NCI-H146 (cell line): ENCODE measurements at regions not wholly inside any gene's neighbourhood (a gene's known extent, or its start where the extent isn't known, plus 50 kb on each side); places are given as distances from the start of the nearest gene placed in this dataset.
A peak's percentile ranks its signal among the peaks of the same experiment; 100 is the strongest.
"Not testable (repeated sequence)": the region's sequence is repeated elsewhere in the genome, so short reads cannot be mapped to it uniquely, and the experiment has no call there.

Experiments
- DNase-seq: peaks from one replicate; lab custom pipeline; 2025; lab: John Stamatoyannopoulos, UW

GRCh38 chr3:126292318-126293070, 64.7 kb downstream of the KLF15 start:
- DNase-seq, result no peak

DNA sequence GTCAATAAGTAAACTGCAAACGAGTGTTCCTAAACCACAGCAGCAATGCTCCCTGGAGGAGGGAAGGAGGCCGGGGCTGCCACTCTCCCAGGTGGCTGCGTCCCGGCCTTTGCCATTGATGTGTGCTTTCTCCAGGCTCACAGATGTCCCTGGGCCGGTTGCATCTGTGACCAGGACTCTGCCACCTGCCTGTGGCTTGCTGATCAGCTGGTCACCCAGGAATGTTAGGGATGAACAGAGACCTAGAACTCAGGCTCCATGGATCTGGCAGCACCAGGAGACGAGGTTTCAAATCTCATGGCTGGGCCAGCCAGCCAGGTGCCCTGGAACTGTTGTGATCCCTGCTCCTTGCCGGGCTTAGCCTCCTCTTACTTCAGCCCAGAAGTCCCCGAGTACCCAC, 65.7 kb downstream of the KLF15 start:
- DNase-seq, result no peak

- no peak for DNase-seq
Measured at GRCh38 chr3:126291061-126291460, 66.1 kb downstream of the KLF15 start.

DNA sequence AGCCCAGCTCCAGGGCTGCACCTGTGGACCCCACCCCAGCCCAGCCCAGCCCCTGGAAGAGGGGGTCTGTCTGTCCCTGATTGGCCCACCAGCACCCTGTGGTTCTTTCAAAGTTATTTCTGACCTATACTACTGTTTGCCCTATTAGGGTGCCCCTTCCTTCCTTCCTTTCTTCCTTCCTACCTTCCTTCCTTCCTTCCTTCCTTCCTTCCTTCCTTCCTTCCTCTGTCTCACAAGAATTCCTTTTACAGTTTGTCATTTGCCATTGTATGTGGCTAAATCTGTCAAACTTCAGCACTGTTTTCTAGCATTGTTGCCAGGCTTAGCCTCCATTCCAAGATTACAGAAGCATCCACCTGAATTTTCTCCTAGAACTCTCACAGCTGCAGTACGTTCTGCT, 66.9 kb downstream of the KLF15 start:
- no peak for DNase-seq

DNA sequence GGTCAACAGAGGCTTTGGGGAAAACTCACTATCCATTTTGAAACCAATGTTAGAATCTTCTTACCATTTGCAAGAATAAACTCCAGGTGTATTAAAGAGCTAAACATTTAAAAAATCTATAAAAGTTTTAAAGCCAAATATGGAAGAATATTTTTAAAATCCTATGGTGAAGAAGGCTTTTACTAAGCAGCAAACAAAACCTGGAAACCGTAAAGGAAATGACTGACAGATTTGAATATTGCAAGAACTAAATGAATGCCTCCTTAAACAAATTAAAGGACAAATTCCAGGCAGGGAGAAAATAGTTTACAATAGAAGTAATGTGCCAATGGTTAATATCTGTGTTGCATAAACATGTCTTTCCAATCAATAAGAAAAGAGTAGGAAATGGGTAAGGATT, 68.1 kb downstream of the KLF15 start:
- DNase-seq, result no peak

DNA sequence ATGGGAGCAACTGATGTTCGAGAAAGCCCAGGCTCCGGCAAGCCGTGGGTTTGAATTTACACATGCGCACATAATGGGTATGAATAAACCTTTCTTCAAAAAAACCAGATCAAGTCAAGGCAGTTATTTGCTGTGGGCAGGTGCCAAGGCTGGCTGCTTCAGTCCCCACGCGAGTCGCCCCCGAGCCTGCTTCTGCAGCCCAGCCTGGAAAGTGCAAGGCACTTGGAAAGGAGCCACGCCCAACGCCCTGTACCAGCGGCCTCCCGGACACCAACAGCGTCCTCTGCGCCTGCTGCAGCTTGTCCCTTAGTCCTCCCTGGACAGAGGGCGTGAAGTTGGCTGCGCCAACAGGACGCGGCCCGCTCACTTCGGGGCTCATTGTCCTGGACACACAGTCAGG, 68.9 kb downstream of the KLF15 start:
- peak; percentile 17 for DNase-seq

DNA sequence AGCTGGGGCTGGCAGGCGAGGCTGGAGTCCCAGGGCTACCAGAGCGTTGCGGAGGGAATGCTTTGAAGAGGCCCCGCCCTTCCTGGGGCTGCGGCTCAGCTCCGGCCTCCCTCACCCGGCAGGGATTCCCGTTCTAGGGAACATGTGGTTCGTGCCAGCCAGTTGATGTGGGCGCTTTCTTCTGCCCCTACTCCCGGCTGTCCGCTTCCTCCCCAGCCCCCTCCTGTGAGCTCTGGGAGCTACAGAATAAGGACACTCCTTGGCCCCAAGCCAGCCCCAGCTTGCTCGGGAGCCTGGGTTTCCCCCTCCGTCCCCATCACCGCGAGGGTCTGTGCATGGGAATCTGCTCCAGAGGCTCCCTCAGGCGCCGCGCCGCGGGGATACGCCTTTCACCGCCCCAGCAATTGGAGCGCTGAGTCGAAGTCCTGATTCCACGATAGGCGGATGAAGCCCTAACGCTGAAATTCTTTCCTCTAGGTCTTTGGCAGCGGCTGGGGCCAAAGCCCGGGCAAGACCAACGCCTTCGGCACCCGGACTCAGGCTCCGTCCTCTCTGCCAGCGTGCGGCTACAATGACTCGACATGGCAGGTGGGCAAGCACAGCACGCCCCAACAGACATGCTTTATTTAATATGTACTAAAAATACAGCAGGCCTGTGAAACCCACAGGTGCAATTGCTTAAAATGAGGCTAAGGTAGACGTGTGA, 69.5 kb downstream of the KLF15 start:
- peak; percentile 71 for DNase-seq

DNA sequence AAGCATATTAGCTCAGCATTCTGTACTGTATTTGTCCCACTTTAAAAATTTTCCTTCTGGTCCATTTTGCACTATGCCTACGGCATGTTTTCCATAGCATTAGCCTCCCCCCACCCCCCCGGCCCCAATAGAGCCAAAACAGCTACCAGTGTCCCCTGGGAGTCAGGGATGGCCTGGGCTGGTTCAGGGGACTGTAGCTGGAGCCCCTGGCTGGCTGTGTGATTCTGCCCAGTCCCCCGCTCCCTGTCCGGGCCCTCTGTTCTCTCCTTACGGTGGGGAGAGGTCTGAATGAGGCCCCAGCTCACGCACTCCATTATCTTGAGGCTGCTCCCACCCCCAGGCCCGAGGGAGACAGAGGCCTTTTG, 70.1 kb downstream of the KLF15 start:
- DNase-seq, result no peak

GRCh38 chr3:126285369-126285768, 71.8 kb downstream of the KLF15 start:
- no peak for DNase-seq

- no peak for DNase-seq
Measured at GRCh38 chr3:126284258-126284904, 72.8 kb downstream of the KLF15 start.

- DNase-seq, result not testable (repeated sequence)
Measured at GRCh38 chr3:126283651-126284050, 73.6 kb downstream of the KLF15 start.

- no peak for DNase-seq
Measured at GRCh38 chr3:126279853-126280252, 77.4 kb downstream of the KLF15 start.

GRCh38 chr3:126277629-126278378, 79.4 kb downstream of the KLF15 start:
- no peak for DNase-seq

- DNase-seq, result no peak
Measured at GRCh38 chr3:126275620-126275904, 81.6 kb downstream of the KLF15 start.

- no peak for DNase-seq
Measured at GRCh38 chr3:126274735-126275619, 82.2 kb downstream of the KLF15 start.

DNA sequence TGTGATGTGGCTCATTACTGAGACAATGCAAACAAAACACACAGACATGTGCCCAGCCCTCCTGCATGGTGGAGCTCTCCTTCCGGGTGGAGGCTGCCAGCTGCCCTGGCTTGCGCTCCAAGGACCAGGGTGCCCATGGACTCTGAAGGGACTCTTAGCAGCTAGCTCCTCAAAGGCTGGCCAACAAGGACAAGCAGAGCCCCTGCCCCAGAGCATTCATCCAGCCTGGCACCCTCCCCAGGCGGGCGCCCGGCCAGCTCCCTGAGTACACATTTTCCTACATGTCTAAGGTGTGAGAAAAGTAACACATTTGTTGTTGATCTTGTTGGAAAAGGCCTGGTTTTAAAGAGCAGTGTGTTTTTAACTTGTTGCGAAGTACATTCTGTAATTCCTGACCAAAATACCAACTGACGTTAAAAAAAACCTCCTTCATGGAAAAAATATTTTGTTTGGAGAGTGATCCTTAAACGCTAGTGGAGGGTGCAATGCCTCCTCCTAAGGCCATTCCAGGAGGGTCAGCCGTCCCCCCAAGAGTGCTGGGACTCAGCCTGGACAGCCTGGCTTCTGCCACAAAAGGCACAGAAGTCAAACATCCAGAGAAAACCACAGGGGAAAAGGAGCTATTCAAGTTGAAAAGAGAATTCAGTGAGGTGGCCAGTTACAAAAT, 86.9 kb downstream of the KLF15 start:
- DNase-seq, result no peak

DNA sequence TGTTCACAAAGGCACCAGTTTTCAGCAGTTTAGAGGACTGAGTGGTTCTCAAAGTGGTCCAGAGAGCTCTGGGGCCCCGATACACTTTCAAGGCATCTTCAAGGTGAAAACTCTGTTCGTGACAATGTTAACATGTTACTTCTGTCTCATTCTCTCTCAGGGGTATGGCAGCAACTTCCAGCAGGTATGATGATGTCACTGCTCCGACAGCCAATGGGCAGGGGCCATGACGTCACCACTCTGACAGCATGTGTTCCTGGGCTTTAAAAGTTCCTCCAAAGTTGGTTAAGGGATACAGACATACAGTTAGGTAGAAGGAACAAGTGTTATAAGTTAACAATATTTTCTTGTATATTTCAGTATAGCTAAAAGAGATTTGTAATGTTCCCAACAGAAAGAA, 87.9 kb downstream of the KLF15 start:
- DNase-seq, result no peak

DNA sequence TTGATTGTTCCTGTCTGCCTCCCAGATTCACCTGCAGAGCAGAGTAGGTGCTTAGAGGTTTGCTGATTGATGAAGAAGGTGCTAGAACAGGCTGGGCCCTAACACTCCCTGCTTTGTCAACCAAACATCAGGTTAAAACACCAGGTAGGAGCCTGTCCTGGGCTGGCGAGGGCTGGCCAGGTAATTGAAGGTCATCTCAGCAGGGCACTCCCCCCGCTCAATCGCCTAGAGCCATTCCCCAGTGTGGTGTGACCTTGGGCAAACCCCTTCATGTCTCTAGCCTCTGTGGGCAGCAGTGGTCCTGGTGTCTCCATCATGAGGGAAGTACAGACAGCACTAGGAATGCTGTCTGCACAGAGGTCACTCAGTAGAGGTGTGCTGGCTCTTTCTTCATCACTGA, 88.3 kb downstream of the KLF15 start:
- no peak for DNase-seq

- no peak for DNase-seq
Measured at GRCh38 chr3:126267976-126268615, 87.7 kb upstream of the ALDH1L1 start.

GRCh38 chr3:126267169-126267975, 87.0 kb upstream of the ALDH1L1 start:
- DNase-seq, result no peak
